ENCODE measurements at regions not wholly inside any gene's neighbourhood (a gene's known extent, or its start where the extent isn't known, plus 50 kb on each side); places are given as distances from the start of the nearest gene placed in this dataset.

GRCh38 chr13:74278901-74279300, 144.7 kb upstream of the KLF12 start:
- Histone ChIP-seq H3K4me2 (no peak overlapping the region), H3K27ac (ENCODE audit: low read depth in 2 of 2, low read length in 1 of 2) (no peak overlapping the region), H3K36me3 (replicated peaks in 1 of 2; ENCODE audit: control insufficient read depth in 1 of 2, insufficient read depth in 2 of 2, low read length in 1 of 2) (no peaks in the 10 kb centered on the region), H3K79me2 (ENCODE audit: insufficient read depth) (no peaks in the 10 kb centered on the region), H3K9me3 (no peaks in the 10 kb centered on the region), H3K4me1 (ENCODE audit: control insufficient read depth in 1 of 2, insufficient read depth in 2 of 2, low read depth in 1 of 2, low read length in 1 of 2) (no peaks in the 10 kb centered on the region; a peak in 1 of 4 replicates), H3K9me2 (no peaks in the 10 kb centered on the region), H4K20me1 (ENCODE audit: insufficient read depth) (no peaks in the 10 kb centered on the region), H3K27me3 (ENCODE audit: insufficient read depth) (no peaks in the 10 kb centered on the region), H3K4me3 (ENCODE audit: low read depth in 2 of 2, low read length in 1 of 2) (no peak overlapping the region), H3F3A (replicated peaks; ENCODE audit: insufficient read depth) (no peaks in the 10 kb centered on the region), H2AFZ (ENCODE audit: low read depth) (no peak overlapping the region), H3K9ac (no peak overlapping the region)
- WGBS (ENCODE audit: low lambda C conversion rate), result 60% methylated on average over 2 of the region's 2 CpGs
- ChIA-PET CTCF (interaction anchor here (0.6 to 2.8 kb wide), 2 partner anchors 8 to 35 kb away, joined by 3 to 17 read pairs; no protein-coding TSS in a partner anchor), POLR2A (no interaction called here)
- TF ChIP-seq, protein P1, sequence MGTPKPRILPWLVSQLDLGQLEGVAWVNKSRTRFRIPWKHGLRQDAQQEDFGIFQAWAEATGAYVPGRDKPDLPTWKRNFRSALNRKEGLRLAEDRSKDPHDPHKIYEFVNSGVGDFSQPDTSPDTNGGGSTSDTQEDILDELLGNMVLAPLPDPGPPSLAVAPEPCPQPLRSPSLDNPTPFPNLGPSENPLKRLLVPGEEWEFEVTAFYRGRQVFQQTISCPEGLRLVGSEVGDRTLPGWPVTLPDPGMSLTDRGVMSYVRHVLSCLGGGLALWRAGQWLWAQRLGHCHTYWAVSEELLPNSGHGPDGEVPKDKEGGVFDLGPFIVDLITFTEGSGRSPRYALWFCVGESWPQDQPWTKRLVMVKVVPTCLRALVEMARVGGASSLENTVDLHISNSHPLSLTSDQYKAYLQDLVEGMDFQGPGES (IDR thresholded peaks at IDR 0.05; ENCODE audit: low read depth, low read length), result no peak
- TF ChIP-seq REST (IDR thresholded peaks at IDR 0.05; ENCODE audit: low read depth, low read length), result no peak
- no peak for DNase-seq

- Histone ChIP-seq H3F3A (replicated peaks; ENCODE audit: insufficient read depth) (peaks cover 4% of the 10 kb centered on the region), H3K79me2 (ENCODE audit: insufficient read depth) (no peaks in the 10 kb centered on the region), H3K9me2 (no peaks in the 10 kb centered on the region), H3K9ac (no peak overlapping the region), H3K4me3 (ENCODE audit: low read depth in 2 of 2, low read length in 1 of 2) (no peak overlapping the region), H2AFZ (ENCODE audit: low read depth) (no peak overlapping the region), H4K20me1 (ENCODE audit: insufficient read depth) (no peaks in the 10 kb centered on the region), H3K9me3 (peaks cover 8% of the 10 kb centered on the region; the same call in 1 of the 2 replicates), H3K4me2 (no peak overlapping the region), H3K4me1 (ENCODE audit: control insufficient read depth in 1 of 2, insufficient read depth in 2 of 2, low read depth in 1 of 2, low read length in 1 of 2) (no peaks in the 10 kb centered on the region; a peak in 1 of 4 replicates), H3K27me3 (ENCODE audit: insufficient read depth) (no peaks in the 10 kb centered on the region), H3K36me3 (replicated peaks in 1 of 2; ENCODE audit: control insufficient read depth in 1 of 2, insufficient read depth in 2 of 2, low read length in 1 of 2) (no peaks in the 10 kb centered on the region), H3K27ac (ENCODE audit: low read depth in 2 of 2, low read length in 1 of 2) (no peak overlapping the region)
- no peak for DNase-seq
- WGBS (ENCODE audit: low lambda C conversion rate), result 83% methylated on average over 2 of the region's 2 CpGs
- no peak for TF ChIP-seq RFX5 (IDR thresholded peaks at IDR 0.05; ENCODE audit: low read length)
- no peak for TF ChIP-seq FOXJ3 (CRISPR knock-in tag; IDR thresholded peaks at IDR 0.05)
- no peak for TF ChIP-seq SMC3 (IDR thresholded peaks at IDR 0.05; ENCODE audit: low read depth, low read length)
- no peak for TF ChIP-seq TEAD4 (IDR thresholded peaks at IDR 0.05; ENCODE audit: borderline replicate concordance, insufficient read depth)
- ChIA-PET CTCF (no interaction called here), POLR2A (no interaction called here)
These were observed 140.7 kb upstream of the KLF12 start for GRCh38 chr13:74274916-74275315.
